Astrocyte (in vitro differentiated cells and primary cell): ENCODE measurements at regions not wholly inside any gene's neighbourhood (a gene's known extent, or its start where the extent isn't known, plus 50 kb on each side); places are given as distances from the start of the nearest gene placed in this dataset.
"Not testable (repeated sequence)": the region's sequence is repeated elsewhere in the genome, so short reads cannot be mapped to it uniquely, and the experiment has no call there.

ENCODE experiments used
- DNase-seq: peaks from one replicate; pipeline ENCODE4 v3.0.0-alpha.2; 2010; ENCODE audit warnings: low read depth
- FAIRE-seq: peaks from 2 replicates; lab custom pipeline; 2011; peaks lifted over from hg19 to GRCh38; lab: Jason Lieb, UNC
- H2AFZ ChIP-seq: 2 replicates; pipeline ENCODE4 v1.6.0; 2012; ENCODE audit warnings: low read depth, low read length, inconsistent platforms
- H3K27ac ChIP-seq: 2 replicates; pipeline ENCODE4 v1.5.1; 2011; ENCODE audit warnings: low read depth, low read length, inconsistent platforms
- H3K27me3 ChIP-seq: 2 replicates; pipeline ENCODE4 v1.6.0; 2011; ENCODE audit warnings: low read length, inconsistent platforms; ENCODE audit not compliant: insufficient read depth
- H3K36me3 ChIP-seq: 2 replicates; pipeline ENCODE4 v1.5.1; 2011; ENCODE audit warnings: low read length, inconsistent platforms; ENCODE audit not compliant: insufficient read depth
- H3K4me1 ChIP-seq: 2 replicates; pipeline ENCODE4 v1.5.1; 2011; ENCODE audit warnings: low read length, inconsistent platforms; ENCODE audit not compliant: insufficient read depth
- H3K4me2 ChIP-seq: 2 replicates; pipeline ENCODE4 v1.6.0; 2012; ENCODE audit warnings: low read length, inconsistent platforms
- H3K4me3 ChIP-seq: 2 replicates; pipeline ENCODE4 v1.5.1; 2011; ENCODE audit warnings: low read depth, mild to moderate bottlenecking, low read length, inconsistent platforms; ENCODE audit not compliant: insufficient read depth
- H3K79me2 ChIP-seq: 2 replicates; pipeline ENCODE4 v1.6.0; 2012; ENCODE audit warnings: mild to moderate bottlenecking, low read length, inconsistent platforms; ENCODE audit not compliant: insufficient read depth
- H3K9ac ChIP-seq: 2 replicates; pipeline ENCODE4 v1.6.0; 2012; ENCODE audit warnings: mild to moderate bottlenecking, low read length, inconsistent platforms
- H3K9me3 ChIP-seq: 2 replicates; pipeline ENCODE4 v1.5.1; 2012; ENCODE audit warnings: low read depth, mild to moderate bottlenecking, low read length, inconsistent platforms; ENCODE audit not compliant: insufficient read depth
- H4K20me1 ChIP-seq: 2 replicates; pipeline ENCODE4 v1.6.0; 2012; ENCODE audit warnings: low read length, inconsistent platforms; ENCODE audit not compliant: insufficient read depth
- H3K27ac Mint-ChIP-seq: one replicate; pipeline ENCODE4 v1.8.0; 2021; ENCODE audit warnings: mild to moderate bottlenecking, mixed read lengths; ENCODE audit not compliant: unreplicated experiment
- H3K27me3 Mint-ChIP-seq: one replicate; pipeline ENCODE4 v1.8.0; 2021; ENCODE audit warnings: low read depth, mixed read lengths; ENCODE audit not compliant: unreplicated experiment
- H3K36me3 Mint-ChIP-seq: one replicate; pipeline ENCODE4 v1.8.0; 2021; ENCODE audit warnings: low read depth, mixed read lengths; ENCODE audit not compliant: unreplicated experiment
- H3K4me1 Mint-ChIP-seq: one replicate; pipeline ENCODE4 v1.8.0; 2021; ENCODE audit warnings: low read depth, mixed read lengths; ENCODE audit not compliant: unreplicated experiment
- H3K4me3 Mint-ChIP-seq: one replicate; pipeline ENCODE4 v1.8.0; 2021; ENCODE audit warnings: mild to moderate bottlenecking, moderate library complexity, mixed read lengths; ENCODE audit not compliant: unreplicated experiment
- H3K9me3 Mint-ChIP-seq: one replicate; pipeline ENCODE4 v1.8.0; 2021; ENCODE audit warnings: mild to moderate bottlenecking, mixed read lengths; ENCODE audit not compliant: unreplicated experiment
- CTCF ChIP-seq: IDR thresholded peaks from 2 replicates; pipeline ENCODE4 v1.5.1; 2011; ENCODE audit warnings: low read depth, mild to moderate bottlenecking, inconsistent platforms, low read length, moderate library complexity; ENCODE audit not compliant: insufficient read depth
- EZH2 ChIP-seq: IDR thresholded peaks from 2 replicates; pipeline ENCODE4 v1.6.1; 2012; ENCODE audit warnings: mild to moderate bottlenecking, low read length, inconsistent platforms; ENCODE audit not compliant: insufficient read depth

- Mint-ChIP-seq H3K36me3 (no peaks in the 10 kb centered on the region), H3K27me3 (no peaks in the 10 kb centered on the region), H3K9me3 (peaks cover 2% of the 10 kb centered on the region), H3K4me1 (peaks cover under 1% of the 10 kb centered on the region), H3K27ac (no peak overlapping the region), H3K4me3 (no peak overlapping the region)
- no peak overlapping the region for H3K4me3 ChIP-seq
- no peaks in the 10 kb centered on the region for H3K79me2 ChIP-seq
- H3K27ac ChIP-seq = no peak overlapping the region
- TF ChIP-seq EZH2 (no peak), CTCF (no peak)
- FAIRE-seq = no peak
- H3K4me2 ChIP-seq = no peak overlapping the region
- no peaks in the 10 kb centered on the region for H3K4me1 ChIP-seq
- no peak overlapping the region for H3K9ac ChIP-seq
- H2AFZ ChIP-seq = no peak overlapping the region
- DNase-seq = no peak
- no peaks in the 10 kb centered on the region for H3K9me3 ChIP-seq
- H3K27me3 ChIP-seq = no peaks in the 10 kb centered on the region
- no peaks in the 10 kb centered on the region for H4K20me1 ChIP-seq
- H3K36me3 ChIP-seq = no peaks in the 10 kb centered on the region
Observed at GRCh38 chr1:96887501-96887900, 165.9 kb downstream of the PTBP2 start.

- TF ChIP-seq EZH2 (no peak), CTCF (no peak)
- H3K27me3 ChIP-seq = no peaks in the 10 kb centered on the region
- DNase-seq (no peak), FAIRE-seq (no peak)
- no peaks in the 10 kb centered on the region for H3K36me3 ChIP-seq
- no peak overlapping the region for H3K4me2 ChIP-seq
- no peaks in the 10 kb centered on the region for H3K79me2 ChIP-seq
- H3K9ac ChIP-seq = no peak overlapping the region
- peaks cover 5% of the 10 kb centered on the region for H3K36me3 Mint-ChIP-seq
- H2AFZ ChIP-seq = no peak overlapping the region
- no peaks in the 10 kb centered on the region for H3K4me1 Mint-ChIP-seq
- no peak overlapping the region for H3K27ac Mint-ChIP-seq
- no peak overlapping the region for H3K4me3 ChIP-seq
- H3K4me1 ChIP-seq = no peaks in the 10 kb centered on the region
- no peak overlapping the region for H3K27ac ChIP-seq
- peaks cover 3% of the 10 kb centered on the region for H3K9me3 ChIP-seq
- no peaks in the 10 kb centered on the region for H4K20me1 ChIP-seq
- H3K9me3 Mint-ChIP-seq = peaks cover 7% of the 10 kb centered on the region
- H3K27me3 Mint-ChIP-seq = no peaks in the 10 kb centered on the region
- H3K4me3 Mint-ChIP-seq = no peak overlapping the region
Observed at GRCh38 chr1:96901783-96902363, 180.3 kb downstream of the PTBP2 start.

- Mint-ChIP-seq H3K4me1 (no peaks in the 10 kb centered on the region), H3K4me3 (no peak overlapping the region), H3K9me3 (peaks cover 3% of the 10 kb centered on the region), H3K36me3 (no peaks in the 10 kb centered on the region), H3K27ac (no peak overlapping the region), H3K27me3 (no peaks in the 10 kb centered on the region)
- Histone ChIP-seq H3K79me2 (no peaks in the 10 kb centered on the region), H3K36me3 (no peaks in the 10 kb centered on the region), H3K4me3 (no peak overlapping the region), H3K27me3 (no peaks in the 10 kb centered on the region), H2AFZ (no peak overlapping the region), H3K4me2 (no peak overlapping the region), H3K4me1 (no peaks in the 10 kb centered on the region), H4K20me1 (no peaks in the 10 kb centered on the region), H3K9ac (no peak overlapping the region), H3K9me3 (no peaks in the 10 kb centered on the region), H3K27ac (no peak overlapping the region)
- FAIRE-seq (no peak), DNase-seq (no peak)
- TF ChIP-seq CTCF (no peak), EZH2 (no peak)
Observed at GRCh38 chr1:96912248-96912647, 190.7 kb downstream of the PTBP2 start.

GRCh38 chr1:96915701-96916100, 194.1 kb downstream of the PTBP2 start:
- not testable (repeated sequence) for H2AFZ ChIP-seq, H3K36me3 ChIP-seq, H3K27me3 Mint-ChIP-seq, H3K9ac ChIP-seq, H4K20me1 ChIP-seq, H3K79me2 ChIP-seq, H3K4me1 Mint-ChIP-seq, H3K4me3 Mint-ChIP-seq, H3K27me3 ChIP-seq, H3K4me2 ChIP-seq, H3K9me3 Mint-ChIP-seq, H3K9me3 ChIP-seq, H3K27ac Mint-ChIP-seq, H3K4me3 ChIP-seq, H3K36me3 Mint-ChIP-seq
- FAIRE-seq = peak; percentile 23
- peak; percentile 90 for DNase-seq
- Histone ChIP-seq H3K27ac (peak overlapping the region; percentile 26), H3K4me1 (peaks cover 11% of the 10 kb centered on the region)
